ENCODE measurements at regions not wholly inside any gene's neighbourhood (a gene's known extent, or its start where the extent isn't known, plus 50 kb on each side); places are given as distances from the start of the nearest gene placed in this dataset.

DNA sequence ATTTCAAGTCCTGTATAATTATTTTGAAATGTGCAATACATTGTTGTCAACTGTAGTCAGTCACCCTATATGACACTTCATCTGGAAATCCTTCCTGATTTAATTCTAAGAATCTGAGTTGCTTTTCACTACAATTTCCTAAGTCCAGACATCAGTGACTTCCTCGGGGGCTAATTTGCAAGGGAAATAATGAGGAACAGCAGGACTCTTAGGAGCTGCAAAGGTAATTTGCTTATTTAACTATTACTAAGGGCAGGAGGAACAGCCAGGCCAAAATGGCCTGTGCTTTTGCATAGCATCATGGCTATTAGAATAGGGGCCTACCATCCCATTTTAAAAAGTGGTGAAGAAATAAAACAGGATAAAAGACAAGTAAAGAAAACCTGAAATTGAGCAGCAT, 178.8 kb downstream of the MC4R start:
- H3K27ac ChIP-seq = no peak overlapping the region
- no peaks in the 10 kb centered on the region for H3K9me3 ChIP-seq
- ATAC-seq (ENCODE audit: insufficient number of reproducible peaks, low FRiP score, low read depth) (no peak), DNase-seq (ENCODE audit: low spot score) (no peak)
- H3K27me3 ChIP-seq (replicated peaks; ENCODE audit: insufficient read depth) = no peaks in the 10 kb centered on the region
- TF ChIP-seq, protein P1, sequence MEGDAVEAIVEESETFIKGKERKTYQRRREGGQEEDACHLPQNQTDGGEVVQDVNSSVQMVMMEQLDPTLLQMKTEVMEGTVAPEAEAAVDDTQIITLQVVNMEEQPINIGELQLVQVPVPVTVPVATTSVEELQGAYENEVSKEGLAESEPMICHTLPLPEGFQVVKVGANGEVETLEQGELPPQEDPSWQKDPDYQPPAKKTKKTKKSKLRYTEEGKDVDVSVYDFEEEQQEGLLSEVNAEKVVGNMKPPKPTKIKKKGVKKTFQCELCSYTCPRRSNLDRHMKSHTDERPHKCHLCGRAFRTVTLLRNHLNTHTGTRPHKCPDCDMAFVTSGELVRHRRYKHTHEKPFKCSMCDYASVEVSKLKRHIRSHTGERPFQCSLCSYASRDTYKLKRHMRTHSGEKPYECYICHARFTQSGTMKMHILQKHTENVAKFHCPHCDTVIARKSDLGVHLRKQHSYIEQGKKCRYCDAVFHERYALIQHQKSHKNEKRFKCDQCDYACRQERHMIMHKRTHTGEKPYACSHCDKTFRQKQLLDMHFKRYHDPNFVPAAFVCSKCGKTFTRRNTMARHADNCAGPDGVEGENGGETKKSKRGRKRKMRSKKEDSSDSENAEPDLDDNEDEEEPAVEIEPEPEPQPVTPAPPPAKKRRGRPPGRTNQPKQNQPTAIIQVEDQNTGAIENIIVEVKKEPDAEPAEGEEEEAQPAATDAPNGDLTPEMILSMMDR (IDR thresholded peaks at IDR 0.05) = no peak
- H3K4me3 ChIP-seq = no peak overlapping the region
- H3K36me3 ChIP-seq = no peaks in the 10 kb centered on the region
- no peaks in the 10 kb centered on the region for H3K4me1 ChIP-seq (ENCODE audit: control insufficient read depth in 1 of 2, low read depth in 2 of 2)

DNA sequence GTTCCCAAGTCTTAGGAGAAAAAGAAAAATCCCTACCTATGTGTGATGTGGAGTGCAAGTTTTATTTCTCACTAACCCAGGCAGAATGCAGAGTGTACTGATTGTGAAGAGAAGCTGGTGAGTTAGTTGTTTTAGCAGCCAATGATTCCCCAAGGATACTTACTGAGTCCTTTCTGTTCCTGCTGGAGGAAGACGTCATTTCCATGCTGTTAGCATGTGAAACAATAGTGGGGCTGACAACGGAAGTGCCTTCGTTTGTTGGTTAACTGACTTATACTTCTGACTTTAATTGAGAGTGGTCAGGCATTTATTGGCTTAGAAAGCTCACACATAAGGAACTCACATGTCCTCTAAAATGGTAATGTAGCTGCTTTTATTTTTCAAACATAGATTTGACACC, 180.6 kb downstream of the MC4R start:
- no peaks in the 10 kb centered on the region for H3K36me3 ChIP-seq
- no peak overlapping the region for H3K4me3 ChIP-seq
- DNase-seq (ENCODE audit: low spot score) (no peak), ATAC-seq (ENCODE audit: insufficient number of reproducible peaks, low FRiP score, low read depth) (no peak)
- TF ChIP-seq, protein P1 (IDR thresholded peaks at IDR 0.05) = no peak
- H3K27ac ChIP-seq = no peak overlapping the region
- H3K27me3 ChIP-seq (replicated peaks; ENCODE audit: insufficient read depth) = no peaks in the 10 kb centered on the region
- no peaks in the 10 kb centered on the region for H3K4me1 ChIP-seq (ENCODE audit: control insufficient read depth in 1 of 2, low read depth in 2 of 2)
- H3K9me3 ChIP-seq = no peaks in the 10 kb centered on the region

DNA sequence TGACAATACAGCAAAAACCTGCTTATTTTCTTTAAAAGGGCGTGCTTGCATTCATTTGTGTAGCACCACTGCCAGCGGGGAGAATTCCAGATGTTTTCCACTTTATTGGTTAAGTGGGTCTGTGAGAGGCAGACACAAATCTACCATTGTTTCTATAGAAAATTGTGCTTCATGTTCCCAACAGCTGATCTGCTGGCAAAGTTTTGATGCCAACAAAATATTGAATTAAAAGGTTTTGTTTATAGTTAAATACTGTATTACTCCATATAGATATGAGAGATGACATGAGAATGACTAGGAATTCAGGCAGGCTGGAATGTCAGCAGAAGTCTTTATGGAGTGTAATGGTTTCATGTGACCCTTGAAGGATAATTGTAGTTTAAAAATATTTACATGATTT, 182.7 kb downstream of the MC4R start:
- Histone ChIP-seq H3K4me3 (no peak overlapping the region), H3K27ac (no peak overlapping the region), H3K36me3 (no peaks in the 10 kb centered on the region), H3K4me1 (ENCODE audit: control insufficient read depth in 1 of 2, low read depth in 2 of 2) (no peaks in the 10 kb centered on the region), H3K9me3 (no peaks in the 10 kb centered on the region), H3K27me3 (replicated peaks; ENCODE audit: insufficient read depth) (no peaks in the 10 kb centered on the region)
- no peak for DNase-seq (ENCODE audit: low spot score)
- TF ChIP-seq, protein P1 (IDR thresholded peaks at IDR 0.05) = no peak
- ATAC-seq (ENCODE audit: insufficient number of reproducible peaks, low FRiP score, low read depth) = no peak

DNA sequence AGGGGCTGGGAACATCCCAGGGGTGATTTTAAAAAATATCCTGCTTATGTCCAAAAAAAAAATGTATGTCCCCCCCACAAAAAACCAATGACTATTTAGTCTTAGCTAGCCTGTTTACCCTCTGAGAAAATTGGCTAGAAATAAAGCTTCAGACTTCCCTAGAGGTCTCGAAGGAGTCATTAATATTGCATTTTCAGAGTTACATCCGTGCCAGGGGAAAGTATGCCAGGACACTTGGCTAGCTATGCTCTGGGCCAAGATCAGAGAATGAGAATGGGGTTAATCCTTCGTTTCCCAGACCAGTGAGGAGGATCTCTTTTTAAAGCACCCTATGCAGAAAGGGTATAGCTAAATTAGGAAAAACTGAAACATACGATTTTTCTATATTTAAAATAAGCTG, 183.6 kb downstream of the MC4R start:
- Histone ChIP-seq H3K27me3 (replicated peaks; ENCODE audit: insufficient read depth) (no peaks in the 10 kb centered on the region), H3K4me3 (no peak overlapping the region), H3K9me3 (no peaks in the 10 kb centered on the region), H3K27ac (no peak overlapping the region), H3K4me1 (ENCODE audit: control insufficient read depth in 1 of 2, low read depth in 2 of 2) (no peaks in the 10 kb centered on the region), H3K36me3 (no peaks in the 10 kb centered on the region)
- no peak for ATAC-seq (ENCODE audit: insufficient number of reproducible peaks, low FRiP score, low read depth)
- DNase-seq (ENCODE audit: low spot score) = no peak
- TF ChIP-seq, protein P1 (IDR thresholded peaks at IDR 0.05) = no peak

DNA sequence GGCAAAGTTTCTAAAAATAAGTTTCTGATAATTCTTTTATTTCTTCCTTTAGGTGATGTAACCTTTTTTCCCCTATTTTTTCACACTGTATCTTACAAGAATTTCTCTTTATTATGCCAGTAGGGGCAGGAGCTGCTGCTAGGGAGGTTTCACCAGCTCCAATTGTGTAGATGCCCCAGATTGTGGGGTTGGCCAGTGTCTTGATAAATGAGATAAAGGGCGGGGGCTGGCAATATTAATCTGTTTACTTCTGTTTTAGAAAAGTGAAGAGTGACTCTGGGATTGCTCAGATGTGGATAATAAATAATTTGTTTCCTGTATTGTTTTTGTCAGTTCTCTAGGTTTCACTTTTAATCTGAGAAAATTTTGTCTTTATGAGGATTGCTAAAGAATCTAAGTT, 190.4 kb downstream of the MC4R start:
- H3K4me1 ChIP-seq (ENCODE audit: control insufficient read depth in 1 of 2, low read depth in 2 of 2) = no peaks in the 10 kb centered on the region
- no peaks in the 10 kb centered on the region for H3K27me3 ChIP-seq (replicated peaks; ENCODE audit: insufficient read depth)
- TF ChIP-seq, protein P1 (IDR thresholded peaks at IDR 0.05) = no peak
- no peak overlapping the region for H3K27ac ChIP-seq
- H3K9me3 ChIP-seq = no peaks in the 10 kb centered on the region
- ATAC-seq (ENCODE audit: insufficient number of reproducible peaks, low FRiP score, low read depth) (no peak), DNase-seq (ENCODE audit: low spot score) (no peak)
- H3K4me3 ChIP-seq = no peak overlapping the region
- no peaks in the 10 kb centered on the region for H3K36me3 ChIP-seq
